Endothelial cell of umbilical vein (primary cell): ENCODE measurements at regions not wholly inside any gene's neighbourhood (a gene's known extent, or its start where the extent isn't known, plus 50 kb on each side); places are given as distances from the start of the nearest gene placed in this dataset.

Experiments
- BruUV-seq: library from RNA; stranded (reverse); fragments of 400-500 nt; replicated peaks from 2 replicates; lab custom pipeline; 2021; lab: Mats Ljungman, UMichigan
- CTCF ChIA-PET: fragments of 300-600, 350-600 bp; sonication (Branson Sonifier 250); formaldehyde crosslinking; loops from one replicate; lab custom pipeline; 2021; ENCODE audit warnings: antibody characterized with exemption, inconsistent platforms; lab: Charles Lee
- POLR2A ChIA-PET: fragments of 300-600, 350-600 bp; sonication (Branson Sonifier 250); formaldehyde crosslinking; loops from one replicate; lab custom pipeline; 2021; ENCODE audit warnings: antibody characterized with exemption, inconsistent platforms; lab: Charles Lee
- DNase-seq: peaks from one replicate; pipeline ENCODE4 v3.0.0-alpha.2; 2011; ENCODE audit warnings: low read depth, low spot score
- FAIRE-seq: peaks from 2 replicates; lab custom pipeline; 2011; peaks lifted over from hg19 to GRCh38; lab: Jason Lieb, UNC
- H2AFZ ChIP-seq: 2 replicates; pipeline ENCODE4 v1.6.0; 2012; ENCODE audit warnings: low read depth, low read length, control low read depth, inconsistent platforms
- H3K27ac ChIP-seq: 2 replicates; pipeline ENCODE4 v1.5.1; 2011; ENCODE audit warnings: low read depth, mild to moderate bottlenecking, control low read depth, low read length, moderate library complexity; ENCODE audit not compliant: insufficient read depth
- H3K27me3 ChIP-seq, 2 experiments: 2 replicates each; pipeline versions ENCODE4 v1.6.0 to v1.6.1; 2011; ENCODE audit warnings: low read length in 2 of 2, mixed read lengths in 1 of 2; ENCODE audit not compliant: control insufficient read depth in 2 of 2, insufficient read depth in 2 of 2
- H3K36me3 ChIP-seq, 2 experiments: 2 replicates in 1 of 2; 3 replicates in 1 of 2; pipeline ENCODE4 v1.5.1; 2011; ENCODE audit warnings: low read length in 2 of 2, mild to moderate bottlenecking in 1 of 2, moderate library complexity in 1 of 2; ENCODE audit not compliant: control insufficient read depth in 2 of 2, insufficient read depth in 2 of 2; ENCODE audit errors: extremely low read depth in 1 of 2
- H3K4me1 ChIP-seq: 3 replicates; pipeline ENCODE4 v1.5.1; 2011; ENCODE audit warnings: mild to moderate bottlenecking, low read length; ENCODE audit not compliant: control insufficient read depth, insufficient read depth; ENCODE audit errors: extremely low read depth
- H3K4me2 ChIP-seq: 2 replicates; pipeline ENCODE4 v1.6.1; 2011; ENCODE audit warnings: low read length, control low read depth, mixed read lengths; ENCODE audit not compliant: insufficient read depth
- H3K4me3 ChIP-seq, 3 experiments: fragments of 200-600 bp in 1 of 3; sonication (generic), shearing (Covaris generic) in 1 of 3; replicated peaks in 1 of 3; 2 replicates each; pipeline ENCODE4 v1.5.1; 2011 to 2016; ENCODE audit warnings: control low read depth in 3 of 3, low read length in 3 of 3, mild to moderate bottlenecking in 2 of 3, inconsistent platforms in 1 of 3, low read depth in 1 of 3, moderate library complexity in 1 of 3; ENCODE audit not compliant: insufficient read depth in 1 of 3
- H3K79me2 ChIP-seq: 2 replicates; pipeline ENCODE4 v1.6.0; 2012; ENCODE audit warnings: low read length, inconsistent platforms; ENCODE audit not compliant: control insufficient read depth, insufficient read depth
- H3K9ac ChIP-seq: replicated peaks from 2 replicates; pipeline ENCODE3; 2011; ENCODE audit warnings: low read length, control low read depth; ENCODE audit not compliant: insufficient read depth; ENCODE audit errors: extremely low read depth
- H3K9me1 ChIP-seq: replicated peaks from 3 replicates; pipeline ENCODE4 v1.6.0; 2011; ENCODE audit warnings: mild to moderate bottlenecking, low read length; ENCODE audit not compliant: control insufficient read depth, insufficient read depth; ENCODE audit errors: extremely low read depth
- H3K9me3 ChIP-seq: replicated peaks from 2 replicates; pipeline ENCODE4 v1.5.1; 2012; ENCODE audit warnings: low read length, inconsistent platforms; ENCODE audit not compliant: control insufficient read depth, insufficient read depth
- H4K20me1 ChIP-seq: replicated peaks from 2 replicates; pipeline ENCODE3; 2011; ENCODE audit warnings: mild to moderate bottlenecking, low read length; ENCODE audit not compliant: control insufficient read depth, insufficient read depth; ENCODE audit errors: extremely low read depth
- CTCF ChIP-seq, 2 donors: IDR thresholded peaks; 1 replicate in 1 of 2; 2 replicates in 1 of 2; pipeline ENCODE4 v1.5.1; 2011; ENCODE audit warnings: low read length in 2 of 2, mild to moderate bottlenecking in 2 of 2, moderate library complexity in 2 of 2, control low read depth in 1 of 2, inconsistent platforms in 1 of 2, low read depth in 1 of 2; ENCODE audit not compliant: insufficient read depth in 1 of 2; ENCODE audit errors: extremely low read depth in 1 of 2
- EZH2 ChIP-seq: IDR thresholded peaks from 2 replicates; pipeline ENCODE4 v1.6.1; 2012; ENCODE audit warnings: borderline replicate concordance, low read depth, mild to moderate bottlenecking, moderate library complexity, low read length, inconsistent platforms; ENCODE audit not compliant: severe bottlenecking
- FOS ChIP-seq: IDR thresholded peaks from 2 replicates; pipeline ENCODE4 v1.6.1; 2011; ENCODE audit warnings: mild to moderate bottlenecking, low read length, moderate library complexity, borderline replicate concordance; ENCODE audit not compliant: insufficient read depth
- GATA2 ChIP-seq: IDR thresholded peaks from 2 replicates; pipeline ENCODE4 v1.7.0; 2011; ENCODE audit warnings: low read depth, mild to moderate bottlenecking, moderate library complexity, mixed read lengths, low read length; ENCODE audit not compliant: insufficient read length, insufficient read depth
- JUN ChIP-seq: IDR thresholded peaks from 2 replicates; pipeline ENCODE4 v1.6.1; 2011; ENCODE audit warnings: borderline replicate concordance, low read depth; ENCODE audit not compliant: insufficient read length, insufficient read depth
- MAX ChIP-seq: IDR thresholded peaks from 2 replicates; pipeline ENCODE4 v1.6.1; 2011; ENCODE audit not compliant: insufficient read depth, insufficient read length
- MYC ChIP-seq: IDR thresholded peaks from one replicate; pipeline ENCODE4 v1.6.1; 2011; ENCODE audit warnings: mild to moderate bottlenecking, low read depth, low read length
- POLR2A ChIP-seq: IDR thresholded peaks from 2 replicates; pipeline ENCODE4 v1.6.1; 2012; ENCODE audit warnings: low read depth, mild to moderate bottlenecking, control low read depth, low read length
- POLR2AphosphoS5 ChIP-seq: IDR thresholded peaks from 2 replicates; pipeline ENCODE4 v1.6.1; 2012; ENCODE audit warnings: low read depth, mild to moderate bottlenecking, control low read depth, low read length, moderate library complexity; ENCODE audit not compliant: insufficient read depth
- dilution Hi-C: fragments of 300-500 bp; cut with MboI; formaldehyde crosslinking; loops from one replicate; pipeline ENCODE4 v1.15.0; 2019; ENCODE audit warnings: low sequenced_read_pairs; ENCODE audit not compliant: extremely low pct_ligation_motif_present
- intact Hi-C: fragments of 100-400 bp; cut with micrococcal nuclease; formaldehyde crosslinking; loops from one replicate; pipeline ENCODE4 v1.10.0; 2022

GRCh38 chr5:40260361-40260760 lies 419.4 kb upstream of the PTGER4 start:
- CTCF ChIA-PET = no interaction called here
- H3K9me3 ChIP-seq = no peaks in the 10 kb centered on the region
- H3K4me3 ChIP-seq = no peak overlapping the region
- no peak overlapping the region for H3K9ac ChIP-seq
- POLR2A ChIA-PET = no interaction called here
- no peaks in the 10 kb centered on the region for H3K36me3 ChIP-seq
- H3K9me1 ChIP-seq = no peaks in the 10 kb centered on the region
- no TSS peak for BruUV-seq
- no peak overlapping the region for H3K27ac ChIP-seq
- intact Hi-C loops (no loop called here), dilution Hi-C loops (no loop called here)
- no peaks in the 10 kb centered on the region for H4K20me1 ChIP-seq
- no peak for FAIRE-seq
- TF ChIP-seq CTCF (IDR thresholded peaks at IDR 0.05; ENCODE audit: extremely low read depth in 1 of 2, insufficient read depth in 1 of 2, low read depth in 1 of 2, low read length in 2 of 2) (no peak), FOS (no peak), GATA2 (no peak), MAX (no peak), JUN (no peak), POLR2A (no peak), POLR2AphosphoS5 (no peak), EZH2 (no peak), MYC (no peak)
- H3K4me2 ChIP-seq = no peak overlapping the region
- no peak overlapping the region for H2AFZ ChIP-seq
- peak; percentile 18 for DNase-seq
- no peaks in the 10 kb centered on the region for H3K27me3 ChIP-seq
- H3K4me1 ChIP-seq = peaks cover 8% of the 10 kb centered on the region
- H3K79me2 ChIP-seq = no peaks in the 10 kb centered on the region
